ENCODE measurements at regions not wholly inside any gene's neighbourhood (a gene's known extent, or its start where the extent isn't known, plus 50 kb on each side); places are given as distances from the start of the nearest gene placed in this dataset.

DNA sequence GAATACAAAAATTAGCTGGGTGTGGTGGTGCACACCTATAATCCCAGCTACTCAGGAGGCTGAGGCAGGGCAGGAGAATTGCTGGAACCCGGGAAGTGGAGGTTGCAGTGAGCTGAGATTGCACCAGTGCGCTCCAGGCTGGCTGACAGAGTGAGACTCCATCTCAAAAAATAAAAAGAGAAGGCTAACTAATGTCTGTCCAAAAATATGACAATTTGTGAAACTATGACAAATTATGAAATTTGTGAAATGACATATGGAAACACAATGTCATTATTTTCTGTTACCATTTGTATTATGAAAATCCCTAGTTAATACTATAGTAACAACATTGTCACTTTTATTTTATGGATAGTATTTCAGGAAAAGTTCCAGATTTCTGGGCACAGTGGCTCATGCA lies 1306.3 kb upstream of the EPHA6 start:
- TF ChIP-seq, protein P1, sequence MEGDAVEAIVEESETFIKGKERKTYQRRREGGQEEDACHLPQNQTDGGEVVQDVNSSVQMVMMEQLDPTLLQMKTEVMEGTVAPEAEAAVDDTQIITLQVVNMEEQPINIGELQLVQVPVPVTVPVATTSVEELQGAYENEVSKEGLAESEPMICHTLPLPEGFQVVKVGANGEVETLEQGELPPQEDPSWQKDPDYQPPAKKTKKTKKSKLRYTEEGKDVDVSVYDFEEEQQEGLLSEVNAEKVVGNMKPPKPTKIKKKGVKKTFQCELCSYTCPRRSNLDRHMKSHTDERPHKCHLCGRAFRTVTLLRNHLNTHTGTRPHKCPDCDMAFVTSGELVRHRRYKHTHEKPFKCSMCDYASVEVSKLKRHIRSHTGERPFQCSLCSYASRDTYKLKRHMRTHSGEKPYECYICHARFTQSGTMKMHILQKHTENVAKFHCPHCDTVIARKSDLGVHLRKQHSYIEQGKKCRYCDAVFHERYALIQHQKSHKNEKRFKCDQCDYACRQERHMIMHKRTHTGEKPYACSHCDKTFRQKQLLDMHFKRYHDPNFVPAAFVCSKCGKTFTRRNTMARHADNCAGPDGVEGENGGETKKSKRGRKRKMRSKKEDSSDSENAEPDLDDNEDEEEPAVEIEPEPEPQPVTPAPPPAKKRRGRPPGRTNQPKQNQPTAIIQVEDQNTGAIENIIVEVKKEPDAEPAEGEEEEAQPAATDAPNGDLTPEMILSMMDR (IDR thresholded peaks at IDR 0.05; ENCODE audit: low read length), result no peak
- TF ChIP-seq EZH2 (IDR thresholded peaks at IDR 0.05; ENCODE audit: borderline replicate concordance, low read length), result no peak
